GM18498 (cell line): ENCODE measurements at regions not wholly inside any gene's neighbourhood (a gene's known extent, or its start where the extent isn't known, plus 50 kb on each side); places are given as distances from the start of the nearest gene placed in this dataset.
"Not testable (repeated sequence)": the region's sequence is repeated elsewhere in the genome, so short reads cannot be mapped to it uniquely, and the experiment has no call there.

Experiments used
- ATAC-seq: cut with Tn5 transposase; IDR thresholded peaks from one replicate; pipeline ENCODE4 v1.9.1; 2021; ENCODE audit warnings: mild to moderate bottlenecking, moderate library complexity; ENCODE audit not compliant: unreplicated experiment

GRCh38 chr21:6060054-6060681 lies 4461.2 kb upstream of the TPTE start:
- not testable (repeated sequence) for ATAC-seq

GRCh38 chr21:6066320-6066985 lies 4454.9 kb upstream of the TPTE start:
- not testable (repeated sequence) for ATAC-seq

DNA sequence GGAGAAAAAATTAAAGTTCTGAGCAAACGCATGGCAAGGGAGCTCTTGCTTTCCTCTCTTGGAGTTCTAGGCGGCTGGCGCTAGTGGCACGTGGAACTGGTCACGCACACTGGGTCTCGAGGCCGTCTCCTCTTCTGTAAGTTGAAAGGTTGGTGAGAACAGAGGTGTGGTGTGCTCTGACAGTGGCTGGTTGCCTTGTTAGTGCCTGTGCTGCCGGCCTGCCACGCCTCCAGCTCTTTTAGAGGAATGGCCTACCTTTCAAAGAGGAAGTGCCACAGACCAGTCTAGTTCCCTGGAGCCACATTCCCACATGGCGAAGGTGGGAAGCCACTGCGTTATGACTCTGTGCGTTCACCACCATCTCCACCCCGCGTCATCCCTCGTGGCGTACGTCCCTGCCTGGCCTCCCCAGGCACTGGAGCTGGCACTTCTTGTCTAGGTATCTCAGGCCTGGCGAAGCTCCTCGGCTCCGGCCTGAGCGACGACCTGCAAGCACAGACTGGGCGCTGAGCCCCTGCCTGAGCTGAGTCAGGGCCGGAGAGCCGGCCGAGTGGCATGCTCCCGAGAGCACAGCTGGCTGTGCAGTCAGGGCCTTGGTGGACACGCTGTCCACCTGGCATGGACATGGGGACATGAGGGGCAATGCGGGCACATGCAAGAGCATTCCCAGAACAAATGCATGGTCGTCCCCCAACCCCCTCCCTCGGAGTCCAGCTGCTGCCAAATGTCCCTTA lies 4453.1 kb upstream of the TPTE start:
- ATAC-seq, result not testable (repeated sequence)

DNA sequence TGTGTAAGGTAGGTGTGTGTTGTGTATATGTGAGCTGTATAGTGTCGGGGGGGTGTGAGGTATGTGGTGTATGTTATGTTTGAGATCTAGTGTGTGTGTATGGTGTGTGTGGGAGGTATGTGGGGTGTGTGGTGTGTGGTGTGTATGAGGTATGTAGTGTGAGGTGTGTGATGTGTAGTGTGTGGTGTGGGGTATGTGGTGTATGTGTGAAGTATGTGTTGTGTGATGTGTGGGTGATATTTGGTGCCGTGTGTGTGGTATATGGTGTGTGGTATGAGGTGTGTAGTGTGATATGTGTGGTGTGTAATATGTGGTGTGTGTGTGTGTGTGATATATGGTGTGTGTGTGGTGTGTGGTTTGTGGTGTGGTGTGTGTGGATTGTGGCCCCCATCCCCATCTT lies 4451.2 kb upstream of the TPTE start:
- ATAC-seq, result not testable (repeated sequence)

GRCh38 chr21:6072691-6073090 lies 4448.7 kb upstream of the TPTE start:
- not testable (repeated sequence) for ATAC-seq

DNA sequence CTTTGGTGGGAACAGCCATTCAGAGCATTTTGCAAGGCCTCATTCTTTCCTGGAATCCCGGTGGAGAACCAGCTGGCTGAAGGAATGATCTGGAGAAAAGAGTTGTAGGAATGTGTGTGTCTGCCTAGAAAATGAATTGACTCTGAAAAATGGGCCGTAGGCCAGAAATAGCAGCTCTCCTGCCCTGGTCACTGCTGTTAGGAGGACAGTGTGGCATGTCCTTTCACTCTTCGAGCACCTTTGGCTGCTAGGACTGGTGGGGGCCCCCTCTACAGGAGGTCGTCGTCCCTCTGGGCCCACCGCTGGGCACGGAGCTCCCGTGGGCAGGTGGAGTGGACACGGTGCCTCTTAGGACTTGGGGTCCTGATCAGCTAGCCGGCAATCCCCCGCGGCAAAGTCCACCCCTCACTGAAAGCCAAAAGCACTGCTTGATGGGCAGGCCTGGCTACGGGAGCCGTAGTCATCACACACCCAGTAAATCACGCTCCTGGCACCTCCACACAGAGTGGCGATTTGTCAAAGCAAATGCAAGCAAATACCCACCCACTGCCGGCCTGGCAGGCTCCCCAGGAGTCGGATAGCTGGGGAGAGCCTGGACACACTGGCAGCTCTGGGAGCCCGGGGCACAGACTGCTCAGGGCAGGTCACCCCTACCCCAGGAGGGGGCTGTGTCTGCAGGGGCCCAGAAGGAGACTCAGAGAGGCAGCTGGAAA lies 4447.2 kb upstream of the TPTE start:
- not testable (repeated sequence) for ATAC-seq

- ATAC-seq, result not testable (repeated sequence)
These were observed 4446.4 kb upstream of the TPTE start for GRCh38 chr21:6074935-6075334.

DNA sequence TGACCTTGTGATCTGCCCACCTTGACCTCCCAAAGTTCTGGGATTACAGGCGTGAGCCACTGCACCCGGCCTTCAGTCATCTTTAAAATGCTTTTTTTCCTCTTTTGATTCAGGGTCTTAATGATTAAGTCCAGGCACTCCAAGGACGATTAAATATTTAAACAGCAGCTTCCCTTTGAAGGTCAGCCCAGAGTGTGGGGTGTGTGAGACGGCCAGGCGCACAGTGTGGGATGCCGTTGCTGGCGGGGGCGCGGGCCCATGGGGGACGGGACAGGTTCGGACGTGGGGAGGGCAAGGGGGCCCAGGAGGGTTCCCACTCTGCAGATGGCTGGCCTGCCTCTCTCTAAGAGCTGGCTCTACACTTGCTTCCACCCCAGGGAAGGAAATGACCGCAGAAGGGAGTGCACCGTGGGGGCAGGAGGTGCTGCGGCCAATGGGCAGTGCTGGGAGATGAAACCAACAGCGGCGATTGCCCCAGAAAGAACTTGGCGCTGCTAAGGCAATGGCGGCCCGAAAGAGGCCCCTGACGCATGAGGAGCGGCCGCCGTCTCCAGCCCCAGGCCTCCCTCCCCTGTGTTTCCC lies 4445.7 kb upstream of the TPTE start:
- ATAC-seq, result not testable (repeated sequence)

DNA sequence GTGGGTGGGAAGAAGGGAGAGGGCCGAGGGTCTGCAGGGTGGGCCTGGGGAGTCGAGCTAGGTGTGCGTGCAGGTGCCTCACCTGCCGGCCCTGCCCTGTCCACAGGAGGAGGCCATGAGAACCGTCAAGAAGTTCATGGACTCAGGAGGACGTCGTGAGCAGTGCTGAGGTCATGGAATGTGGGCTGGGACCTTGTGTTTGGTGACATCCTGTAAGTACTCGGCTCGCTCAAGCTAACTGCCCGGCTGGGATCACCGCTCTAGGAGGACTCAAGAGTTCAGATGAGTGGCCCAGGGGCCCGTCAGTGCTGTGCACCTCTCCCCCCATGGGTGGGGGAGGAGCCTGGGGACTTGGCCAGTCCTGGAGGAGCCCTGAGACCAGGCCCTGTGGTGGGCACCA lies 4444.0 kb upstream of the TPTE start:
- not testable (repeated sequence) for ATAC-seq

GRCh38 chr21:6078902-6079301 lies 4442.5 kb upstream of the TPTE start:
- ATAC-seq, result not testable (repeated sequence)

- not testable (repeated sequence) for ATAC-seq
These were observed 4440.3 kb upstream of the TPTE start for GRCh38 chr21:6080941-6081655.

DNA sequence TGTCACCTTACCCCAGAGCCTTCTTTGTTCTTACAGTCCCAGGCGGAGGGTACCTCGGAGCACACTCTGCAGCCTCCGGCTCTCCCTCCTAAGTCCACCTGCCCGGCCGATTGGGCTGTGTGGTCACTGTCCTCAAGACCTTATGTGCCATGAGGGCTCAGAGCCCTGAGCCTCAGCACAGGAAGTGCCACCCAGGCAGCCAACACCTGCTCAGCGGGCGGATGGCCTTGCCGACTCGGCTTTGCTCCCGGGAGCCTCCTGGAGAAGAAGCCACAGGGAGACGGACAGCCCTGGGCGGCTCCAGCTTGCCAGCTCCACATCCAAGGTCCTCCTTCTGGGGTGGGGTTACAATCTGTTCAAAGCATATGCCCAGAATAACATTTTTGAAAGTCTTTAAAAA lies 4439.2 kb upstream of the TPTE start:
- not testable (repeated sequence) for ATAC-seq

- not testable (repeated sequence) for ATAC-seq
These were observed 4437.7 kb upstream of the TPTE start for GRCh38 chr21:6083574-6084120.

GRCh38 chr21:6086038-6086437 lies 4435.3 kb upstream of the TPTE start:
- not testable (repeated sequence) for ATAC-seq

DNA sequence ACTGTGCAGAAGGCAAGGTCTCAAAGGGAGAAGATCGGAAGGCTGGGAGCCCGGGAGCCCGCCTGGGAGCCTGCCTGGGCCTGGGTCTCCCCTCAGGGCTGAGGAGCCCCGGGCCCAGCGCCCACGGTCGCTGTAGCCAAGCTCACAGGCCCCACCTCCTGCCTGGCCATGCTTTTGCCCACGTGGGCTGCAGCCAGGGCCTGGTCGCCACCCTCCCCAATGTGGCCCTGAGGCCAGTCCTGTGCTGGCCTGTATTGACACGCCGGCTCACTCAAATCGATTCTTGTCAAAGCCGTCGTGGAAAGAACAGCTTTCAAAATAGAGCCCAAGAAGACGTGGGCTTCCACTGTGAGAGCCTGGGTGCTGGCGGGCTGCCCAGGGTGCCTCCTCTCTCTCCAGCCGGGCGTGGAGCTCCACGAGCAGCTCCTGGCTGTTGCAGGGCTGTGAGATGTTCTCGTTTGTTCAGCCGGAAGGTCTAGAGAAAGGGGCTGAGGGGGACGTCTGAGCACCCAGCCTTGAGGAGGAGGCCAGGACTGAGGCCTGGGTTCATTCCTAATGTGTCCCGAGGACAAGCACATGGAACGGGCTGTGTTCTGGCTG lies 4433.7 kb upstream of the TPTE start:
- ATAC-seq, result not testable (repeated sequence)

GRCh38 chr21:6090286-6090908 lies 4431.0 kb upstream of the TPTE start:
- ATAC-seq, result not testable (repeated sequence)

GRCh38 chr21:6091335-6092027 lies 4429.9 kb upstream of the TPTE start:
- ATAC-seq, result not testable (repeated sequence)

DNA sequence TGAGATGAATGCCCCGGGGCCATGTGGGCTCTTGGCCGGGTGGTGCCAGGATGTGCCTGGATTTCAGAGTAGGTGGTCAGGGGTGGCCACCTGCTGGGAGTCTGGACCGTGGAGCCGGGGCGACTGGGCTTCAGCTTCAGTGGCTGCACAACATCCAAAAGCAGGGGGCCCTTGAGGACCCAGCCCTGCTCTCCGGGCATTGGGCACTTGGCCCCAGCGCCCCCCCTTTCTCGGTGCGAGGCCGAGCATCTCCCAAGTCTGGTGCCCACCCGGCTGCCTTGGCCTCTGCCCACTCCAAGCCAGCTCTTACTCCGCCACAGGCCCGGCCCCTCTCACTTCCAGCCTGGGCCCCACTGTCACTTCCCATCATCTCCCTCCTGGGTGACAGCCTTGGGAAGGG lies 4429.0 kb upstream of the TPTE start:
- ATAC-seq, result not testable (repeated sequence)
